Colonic mucosa (tissue), 4 donors: ENCODE measurements at regions not wholly inside any gene's neighbourhood (a gene's known extent, or its start where the extent isn't known, plus 50 kb on each side); places are given as distances from the start of the nearest gene placed in this dataset.

Experiments used
- DNase-seq: peaks from one replicate; pipeline ENCODE4 v3.0.0-alpha.2; 2020
- H3K27ac ChIP-seq: fragments of 200-600 bp; one replicate; pipeline ENCODE4 v1.8.0; 2021
- H3K27me3 ChIP-seq: fragments of 200-600 bp; one replicate; pipeline ENCODE4 v1.8.0; 2021
- H3K36me3 ChIP-seq: fragments of 200-600 bp; one replicate; pipeline ENCODE4 v1.8.0; 2021
- H3K4me1 ChIP-seq: fragments of 200-600 bp; one replicate; pipeline ENCODE4 v1.8.0; 2021; ENCODE audit warnings: mild to moderate bottlenecking
- H3K4me3 ChIP-seq: fragments of 200-600 bp; one replicate; pipeline ENCODE4 v1.8.0; 2021
- H3K9ac ChIP-seq, 2 donors: one replicate each; pipeline ENCODE4 v1.7.0; 2013; ENCODE audit warnings: control low read depth in 2 of 2, low read depth in 2 of 2, low read length in 2 of 2
- H3K9me3 ChIP-seq: fragments of 200-600 bp; one replicate; pipeline ENCODE4 v1.8.0; 2021
- intact Hi-C: fragments of 100-400 bp; cut with DNase I; formaldehyde crosslinking; loops from one replicate; pipeline ENCODE4 v1.14.1; 2022
- TF ChIP-seq, protein P1 (sequence below): fragments of 200-600 bp; IDR thresholded peaks from one replicate; pipeline ENCODE4 v1.8.0; 2022; ENCODE audit warnings: antibody characterized with exemption, mild to moderate bottlenecking
- donor health status: healthy.
- donor health status: DM: no; HTN: no; CAD: no.
- donor health status: DM: no; HTN: no; CAD: no.

DNA sequence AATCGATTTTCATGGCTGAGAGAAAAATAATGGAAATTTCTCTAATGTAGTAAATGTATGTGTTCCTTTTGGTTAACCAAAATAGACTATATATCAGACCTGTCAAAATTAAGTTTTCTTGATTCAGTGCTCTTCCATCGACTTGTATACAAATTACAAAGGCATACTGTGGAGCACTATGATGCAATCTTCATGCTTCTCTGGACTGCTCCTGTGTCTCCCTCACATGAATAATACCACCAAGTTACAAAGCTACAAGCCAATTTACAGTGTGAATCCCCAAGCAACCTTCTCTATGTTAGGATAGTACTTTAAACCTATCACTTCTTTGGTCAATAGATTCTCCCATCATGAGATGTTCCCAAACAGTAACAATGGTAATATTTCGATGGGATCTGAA, 577.9 kb downstream of the PPARGC1A start:
- no peak overlapping the region for H3K9ac ChIP-seq
- TF ChIP-seq, protein P1, sequence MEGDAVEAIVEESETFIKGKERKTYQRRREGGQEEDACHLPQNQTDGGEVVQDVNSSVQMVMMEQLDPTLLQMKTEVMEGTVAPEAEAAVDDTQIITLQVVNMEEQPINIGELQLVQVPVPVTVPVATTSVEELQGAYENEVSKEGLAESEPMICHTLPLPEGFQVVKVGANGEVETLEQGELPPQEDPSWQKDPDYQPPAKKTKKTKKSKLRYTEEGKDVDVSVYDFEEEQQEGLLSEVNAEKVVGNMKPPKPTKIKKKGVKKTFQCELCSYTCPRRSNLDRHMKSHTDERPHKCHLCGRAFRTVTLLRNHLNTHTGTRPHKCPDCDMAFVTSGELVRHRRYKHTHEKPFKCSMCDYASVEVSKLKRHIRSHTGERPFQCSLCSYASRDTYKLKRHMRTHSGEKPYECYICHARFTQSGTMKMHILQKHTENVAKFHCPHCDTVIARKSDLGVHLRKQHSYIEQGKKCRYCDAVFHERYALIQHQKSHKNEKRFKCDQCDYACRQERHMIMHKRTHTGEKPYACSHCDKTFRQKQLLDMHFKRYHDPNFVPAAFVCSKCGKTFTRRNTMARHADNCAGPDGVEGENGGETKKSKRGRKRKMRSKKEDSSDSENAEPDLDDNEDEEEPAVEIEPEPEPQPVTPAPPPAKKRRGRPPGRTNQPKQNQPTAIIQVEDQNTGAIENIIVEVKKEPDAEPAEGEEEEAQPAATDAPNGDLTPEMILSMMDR, result no peak
- intact Hi-C loops, result no loop called here
- no peaks in the 10 kb centered on the region for H3K27me3 ChIP-seq
- no peaks in the 10 kb centered on the region for H3K36me3 ChIP-seq
- no peaks in the 10 kb centered on the region for H3K9me3 ChIP-seq
- H3K4me3 ChIP-seq, result no peak overlapping the region
- DNase-seq, result no peak
- no peak overlapping the region for H3K27ac ChIP-seq
- H3K4me1 ChIP-seq, result no peaks in the 10 kb centered on the region

DNA sequence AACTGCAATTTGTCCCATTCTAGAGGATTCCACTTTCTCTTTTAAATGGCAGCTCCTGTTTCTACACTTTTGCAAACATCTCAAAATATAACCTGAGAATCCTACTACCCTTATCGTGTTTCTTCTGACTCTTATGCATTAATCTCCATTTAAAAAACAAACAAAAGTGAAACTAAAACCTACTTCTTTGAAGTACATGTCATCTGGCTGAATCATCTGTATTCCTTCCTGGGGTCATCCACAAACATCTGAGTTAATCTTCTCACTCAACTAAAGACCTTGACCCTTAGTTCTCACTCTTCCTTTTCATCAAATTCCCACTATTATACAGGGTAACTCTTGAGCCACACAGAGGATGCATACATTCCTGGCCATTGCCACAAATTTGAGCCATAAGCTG, 584.8 kb downstream of the PPARGC1A start:
- TF ChIP-seq, protein P1, result no peak
- Histone ChIP-seq H3K4me1 (no peaks in the 10 kb centered on the region), H3K36me3 (no peaks in the 10 kb centered on the region), H3K4me3 (no peak overlapping the region), H3K27me3 (no peaks in the 10 kb centered on the region), H3K9ac (no peak overlapping the region), H3K9me3 (no peaks in the 10 kb centered on the region), H3K27ac (no peak overlapping the region)
- no peak for DNase-seq
- intact Hi-C loops, result no loop called here

DNA sequence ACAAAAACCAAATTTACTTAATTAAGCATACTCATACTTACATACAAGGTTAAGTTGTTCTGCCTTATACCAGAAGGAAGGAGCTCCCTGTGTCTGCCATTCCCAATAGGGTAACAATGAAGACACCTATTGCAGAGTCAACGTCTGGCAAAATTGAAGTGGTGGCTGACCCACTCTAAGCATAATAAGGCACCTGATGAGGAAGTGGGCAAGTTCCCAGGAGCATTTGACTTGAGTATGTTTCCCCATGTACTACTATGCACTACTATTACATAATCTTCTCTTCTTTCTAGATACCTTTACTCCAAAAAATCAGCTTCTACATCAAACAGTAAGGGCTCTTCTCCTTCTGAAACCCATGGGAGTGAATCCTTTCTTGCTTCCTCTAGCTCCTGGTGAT, 591.5 kb downstream of the PPARGC1A start:
- no peaks in the 10 kb centered on the region for H3K9me3 ChIP-seq
- no peak overlapping the region for H3K4me3 ChIP-seq
- DNase-seq, result no peak
- TF ChIP-seq, protein P1, result no peak
- H3K27me3 ChIP-seq, result no peaks in the 10 kb centered on the region
- no peaks in the 10 kb centered on the region for H3K4me1 ChIP-seq
- intact Hi-C loops, result no loop called here
- H3K9ac ChIP-seq, result no peak overlapping the region
- H3K27ac ChIP-seq, result no peak overlapping the region
- H3K36me3 ChIP-seq, result no peaks in the 10 kb centered on the region

DNA sequence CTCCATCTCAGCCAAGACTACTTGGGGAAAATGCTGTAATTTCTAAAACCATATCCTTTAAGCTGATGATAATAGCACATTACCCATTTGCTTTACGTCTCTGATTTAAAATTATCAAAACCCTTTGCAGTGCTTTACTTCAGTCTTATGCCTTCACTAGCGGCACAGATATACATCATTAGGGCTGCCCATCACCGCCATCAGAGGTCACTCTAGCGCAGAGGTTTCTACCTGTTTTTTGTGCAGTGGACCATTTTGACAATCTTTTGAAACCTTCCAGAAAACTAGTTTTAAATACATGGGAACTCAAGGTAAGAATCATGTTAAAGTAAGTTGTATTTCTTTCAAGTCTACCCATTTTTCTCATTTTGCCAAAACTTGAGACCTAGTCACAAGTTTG, 592.5 kb downstream of the PPARGC1A start:
- Histone ChIP-seq H3K4me1 (no peaks in the 10 kb centered on the region), H3K36me3 (no peaks in the 10 kb centered on the region), H3K27me3 (no peaks in the 10 kb centered on the region), H3K9ac (no peak overlapping the region), H3K9me3 (no peaks in the 10 kb centered on the region), H3K4me3 (no peak overlapping the region), H3K27ac (no peak overlapping the region)
- TF ChIP-seq, protein P1, result no peak
- intact Hi-C loops, result no loop called here
- no peak for DNase-seq

DNA sequence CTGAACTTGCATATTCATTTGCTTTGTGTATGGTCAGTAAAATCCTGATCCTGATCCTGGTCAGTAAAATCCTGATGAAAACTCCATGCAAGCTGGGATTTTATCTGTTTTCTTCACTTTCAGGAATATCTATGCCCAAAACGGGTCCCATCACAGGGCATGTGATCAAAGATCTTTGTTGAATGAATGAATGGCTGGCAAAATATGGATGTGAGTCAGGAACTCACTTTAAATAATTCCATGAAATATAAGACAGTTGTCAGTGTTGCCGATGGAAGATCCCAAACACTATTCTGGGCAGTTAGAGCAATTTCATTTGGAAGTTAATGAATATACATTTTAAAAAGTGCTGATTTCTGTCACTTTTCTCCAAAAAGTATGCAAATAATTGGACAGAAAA, 598.4 kb downstream of the GBA3 start:
- Histone ChIP-seq H3K4me3 (no peak overlapping the region), H3K36me3 (no peaks in the 10 kb centered on the region), H3K9me3 (no peaks in the 10 kb centered on the region), H3K27me3 (no peaks in the 10 kb centered on the region), H3K27ac (no peak overlapping the region), H3K9ac (no peak overlapping the region), H3K4me1 (no peaks in the 10 kb centered on the region)
- TF ChIP-seq, protein P1, result no peak
- intact Hi-C loops, result no loop called here
- DNase-seq, result no peak

DNA sequence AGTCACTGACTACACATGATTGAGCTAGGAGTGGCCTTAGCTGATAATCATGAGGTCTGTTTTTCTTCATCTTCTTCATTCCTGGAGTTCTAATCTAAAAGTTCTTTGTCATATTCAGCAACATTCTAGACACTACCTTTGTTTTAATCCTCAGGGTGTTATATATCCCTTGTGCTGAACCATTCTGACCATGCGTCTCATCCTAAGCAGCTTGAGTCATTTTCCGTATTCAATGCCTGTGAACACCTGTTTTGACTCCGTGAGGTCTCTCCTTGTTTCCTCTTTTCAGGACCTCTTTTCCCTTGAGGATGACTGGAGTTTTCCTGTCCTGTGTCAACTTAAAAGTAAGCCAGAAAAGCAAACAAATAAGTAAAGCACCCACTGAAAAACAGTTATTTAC, 597.9 kb downstream of the GBA3 start:
- intact Hi-C loops, result no loop called here
- Histone ChIP-seq H3K9ac (no peak overlapping the region), H3K36me3 (no peaks in the 10 kb centered on the region), H3K27me3 (no peaks in the 10 kb centered on the region), H3K27ac (no peak overlapping the region), H3K4me3 (no peak overlapping the region), H3K4me1 (no peaks in the 10 kb centered on the region), H3K9me3 (no peaks in the 10 kb centered on the region)
- TF ChIP-seq, protein P1, result no peak
- DNase-seq, result no peak
